Adipocyte (in vitro differentiated cells): ENCODE measurements at regions not wholly inside any gene's neighbourhood (a gene's known extent, or its start where the extent isn't known, plus 50 kb on each side); places are given as distances from the start of the nearest gene placed in this dataset.
"Not testable (repeated sequence)": the region's sequence is repeated elsewhere in the genome, so short reads cannot be mapped to it uniquely, and the experiment has no call there.

Experiments used
- DNase-seq: peaks from one replicate; pipeline ENCODE4 v3.0.0-alpha.2; 2015; ENCODE audit warnings: low read depth
- H3K27me3 ChIP-seq: replicated peaks from 2 replicates; pipeline ENCODE4 v1.7.0; 2013; ENCODE audit warnings: mild to moderate bottlenecking, low read length, moderate library complexity; ENCODE audit not compliant: control insufficient read depth, insufficient read depth
- H3K36me3 ChIP-seq: 2 replicates; pipeline ENCODE4 v1.7.0; 2013; ENCODE audit warnings: low read length, mild to moderate bottlenecking, moderate library complexity; ENCODE audit not compliant: control insufficient read depth, insufficient read depth, severe bottlenecking
- H3K4me1 ChIP-seq: 2 replicates; pipeline ENCODE4 v1.7.0; 2013; ENCODE audit warnings: mild to moderate bottlenecking, low read length, moderate library complexity; ENCODE audit not compliant: control insufficient read depth, insufficient read depth
- H3K4me3 ChIP-seq: 2 replicates; pipeline ENCODE4 v1.7.0; 2013; ENCODE audit warnings: mild to moderate bottlenecking, low read length, moderate library complexity
- H3K9ac ChIP-seq: 2 replicates; pipeline ENCODE4 v1.7.0; 2013; ENCODE audit warnings: mild to moderate bottlenecking, low read length, moderate library complexity
- H3K9me3 ChIP-seq: 2 replicates; pipeline ENCODE4 v1.7.0; 2013; ENCODE audit warnings: mild to moderate bottlenecking, low read length, moderate library complexity; ENCODE audit not compliant: control insufficient read depth

DNA sequence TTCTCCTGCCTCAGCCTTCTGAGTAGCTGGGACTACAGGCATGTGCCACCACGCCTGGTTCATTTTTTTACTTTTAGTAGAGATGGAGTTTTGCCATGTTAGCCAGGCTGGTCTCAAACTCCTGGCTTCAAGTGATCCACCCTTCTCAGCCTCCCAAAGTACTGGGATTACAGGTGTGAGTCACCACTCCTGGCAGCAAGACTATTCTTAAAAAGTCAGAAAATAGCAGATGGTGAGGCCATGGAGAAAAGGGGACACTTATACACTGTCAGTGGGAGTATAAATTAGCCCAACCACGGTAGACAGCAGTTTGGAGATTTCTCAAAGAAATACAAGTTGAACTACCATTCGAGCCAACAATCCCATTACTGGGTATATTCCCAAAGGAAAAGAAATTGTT is 603.3 kb upstream of the TBL1XR1 start:
- Histone ChIP-seq H3K4me1 (peaks cover 6% of the 10 kb centered on the region), H3K9me3 (no peaks in the 10 kb centered on the region), H3K9ac (no peak overlapping the region), H3K36me3 (no peaks in the 10 kb centered on the region), H3K4me3 (no peak overlapping the region), H3K27me3 (no peaks in the 10 kb centered on the region)
- DNase-seq: no peak

- DNase-seq: peak; percentile 74
- Histone ChIP-seq H3K4me1 (peaks cover 14% of the 10 kb centered on the region), H3K9me3 (no peaks in the 10 kb centered on the region), H3K36me3 (no peaks in the 10 kb centered on the region), H3K27me3 (no peaks in the 10 kb centered on the region), H3K4me3 (no peak overlapping the region), H3K9ac (no peak overlapping the region)
These were observed 605.0 kb upstream of the TBL1XR1 start for GRCh38 chr3:177802151-177802900.

GRCh38 chr3:177803500-177803899 is 606.2 kb upstream of the TBL1XR1 start:
- Histone ChIP-seq H3K36me3 (no peaks in the 10 kb centered on the region), H3K4me1 (peaks cover 13% of the 10 kb centered on the region), H3K27me3 (no peaks in the 10 kb centered on the region), H3K9ac (no peak overlapping the region), H3K4me3 (no peak overlapping the region), H3K9me3 (no peaks in the 10 kb centered on the region)
- DNase-seq: no peak

GRCh38 chr3:177804032-177804431 is 606.8 kb upstream of the TBL1XR1 start:
- Histone ChIP-seq H3K4me1 (peaks cover 13% of the 10 kb centered on the region), H3K4me3 (no peak overlapping the region), H3K27me3 (no peaks in the 10 kb centered on the region), H3K36me3 (no peaks in the 10 kb centered on the region), H3K9ac (no peak overlapping the region), H3K9me3 (no peaks in the 10 kb centered on the region)
- DNase-seq: no peak

DNA sequence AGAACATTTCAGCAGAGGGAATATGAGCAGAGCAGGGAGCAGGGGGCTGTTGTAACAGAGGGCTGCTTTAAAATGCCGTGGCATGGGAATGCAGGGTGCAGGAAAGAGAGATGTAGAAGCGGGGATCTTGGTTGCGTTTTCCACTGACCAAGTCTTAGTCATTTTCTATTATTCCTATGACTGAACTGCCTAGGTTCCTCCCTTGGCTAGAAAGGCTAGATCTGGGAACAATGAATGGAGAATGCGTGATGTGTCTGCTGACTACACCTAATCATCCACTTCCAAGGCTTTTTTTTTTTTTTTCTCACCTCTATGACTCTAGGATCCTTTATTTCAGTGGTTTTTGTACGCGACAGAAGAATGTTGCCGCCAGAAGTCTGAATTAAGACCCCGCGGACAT is 607.4 kb upstream of the TBL1XR1 start:
- H3K4me3 ChIP-seq: no peak overlapping the region
- peaks cover 17% of the 10 kb centered on the region for H3K4me1 ChIP-seq

GRCh38 chr3:177807150-177807875 is 610.0 kb upstream of the TBL1XR1 start:
- H3K36me3 ChIP-seq: no peaks in the 10 kb centered on the region
- H3K9ac ChIP-seq: no peak overlapping the region
- no peaks in the 10 kb centered on the region for H3K27me3 ChIP-seq
- no peak for DNase-seq
- peaks cover 41% of the 10 kb centered on the region for H3K4me1 ChIP-seq
- H3K4me3 ChIP-seq: no peak overlapping the region
- H3K9me3 ChIP-seq: no peaks in the 10 kb centered on the region

More for the DNA sequence above, 607.4 kb upstream of the TBL1XR1 start:
- H3K9me3 ChIP-seq: no peaks in the 10 kb centered on the region
- H3K27me3 ChIP-seq: no peaks in the 10 kb centered on the region
- H3K36me3 ChIP-seq: no peaks in the 10 kb centered on the region
- no peak overlapping the region for H3K9ac ChIP-seq
- no peak for DNase-seq

GRCh38 chr3:177808928-177809478 is 611.7 kb upstream of the TBL1XR1 start:
- DNase-seq: not testable (repeated sequence)

DNA sequence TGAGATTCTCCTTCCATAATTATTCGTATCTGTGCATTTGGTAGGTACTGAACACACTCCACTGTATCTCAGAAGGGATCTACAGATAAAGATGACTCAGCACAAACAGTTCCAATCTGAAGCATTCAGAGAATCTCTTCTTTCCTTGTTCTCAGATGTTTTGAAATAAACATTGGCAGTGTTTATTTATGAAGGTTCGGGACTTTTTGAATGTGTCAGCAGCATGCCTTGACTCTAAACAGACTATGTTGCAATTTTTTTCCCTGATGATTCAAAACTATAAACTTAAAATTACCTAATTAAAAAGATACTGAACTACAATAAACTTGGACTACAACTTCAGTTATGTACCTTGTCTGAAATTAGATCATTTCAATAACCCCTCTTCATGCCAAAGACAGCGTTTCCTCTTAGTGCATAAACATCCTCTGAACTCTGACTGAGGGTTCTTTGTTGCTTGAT is 612.9 kb upstream of the TBL1XR1 start:
- no peaks in the 10 kb centered on the region for H3K27me3 ChIP-seq
- peak overlapping the region; percentile 64 for H3K9ac ChIP-seq
- peak overlapping the region; percentile 0 for H3K4me3 ChIP-seq
- peak; percentile 96 for DNase-seq
- H3K4me1 ChIP-seq: peaks cover 53% of the 10 kb centered on the region
- H3K9me3 ChIP-seq: no peaks in the 10 kb centered on the region
- H3K36me3 ChIP-seq: no peaks in the 10 kb centered on the region

More at GRCh38 chr3:177808928-177809478, 611.7 kb upstream of the TBL1XR1 start:
- not testable (repeated sequence) for H3K36me3 ChIP-seq, H3K9me3 ChIP-seq, H3K4me3 ChIP-seq, H3K9ac ChIP-seq, H3K27me3 ChIP-seq
- H3K4me1 ChIP-seq: peaks cover 53% of the 10 kb centered on the region

DNA sequence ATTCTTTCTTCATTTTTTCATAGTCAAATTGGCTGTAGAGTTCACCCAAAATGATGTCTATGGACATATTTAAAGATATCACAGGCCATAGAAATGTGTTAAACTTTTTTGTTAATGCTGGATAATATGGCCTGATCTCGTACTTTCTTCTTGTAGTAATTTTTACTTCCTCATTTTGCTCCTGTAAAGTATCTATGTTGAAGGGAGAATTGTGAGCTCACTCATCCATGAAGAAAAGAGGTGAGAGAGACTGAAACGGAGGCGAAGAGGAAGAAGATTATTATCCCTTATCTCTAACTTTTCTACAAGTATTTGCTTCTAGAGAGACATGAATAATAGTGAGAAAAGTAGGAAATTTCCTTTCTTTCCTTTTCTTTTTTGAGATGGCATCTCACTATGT is 613.8 kb upstream of the TBL1XR1 start:
- H3K9me3 ChIP-seq: no peaks in the 10 kb centered on the region
- peaks cover 58% of the 10 kb centered on the region for H3K4me1 ChIP-seq
- H3K9ac ChIP-seq: no peak overlapping the region
- no peak for DNase-seq
- no peak overlapping the region for H3K4me3 ChIP-seq
- H3K36me3 ChIP-seq: no peaks in the 10 kb centered on the region
- no peaks in the 10 kb centered on the region for H3K27me3 ChIP-seq

DNA sequence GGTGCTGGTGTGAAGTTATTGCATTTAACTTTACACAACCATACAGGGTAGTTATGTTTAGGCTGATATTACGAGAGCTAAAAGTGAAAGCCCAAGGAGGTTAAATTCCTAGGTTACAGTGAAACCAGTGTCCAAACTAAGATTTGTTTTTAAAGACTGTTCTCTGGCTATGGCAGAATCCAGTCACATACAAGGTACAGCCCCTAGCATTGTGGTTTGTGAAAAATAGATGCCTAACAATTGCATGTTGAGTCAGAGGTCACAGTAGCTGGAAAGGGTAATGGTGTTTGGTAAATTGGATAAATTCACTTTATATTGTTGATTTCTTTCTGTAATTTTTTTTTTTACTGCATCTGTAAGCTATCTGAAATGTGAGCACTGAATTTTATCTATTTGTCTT is 614.6 kb upstream of the TBL1XR1 start:
- no peaks in the 10 kb centered on the region for H3K36me3 ChIP-seq
- no peak for DNase-seq
- peaks cover 63% of the 10 kb centered on the region for H3K4me1 ChIP-seq
- H3K4me3 ChIP-seq: no peak overlapping the region
- no peak overlapping the region for H3K9ac ChIP-seq
- no peaks in the 10 kb centered on the region for H3K9me3 ChIP-seq
- H3K27me3 ChIP-seq: no peaks in the 10 kb centered on the region

DNA sequence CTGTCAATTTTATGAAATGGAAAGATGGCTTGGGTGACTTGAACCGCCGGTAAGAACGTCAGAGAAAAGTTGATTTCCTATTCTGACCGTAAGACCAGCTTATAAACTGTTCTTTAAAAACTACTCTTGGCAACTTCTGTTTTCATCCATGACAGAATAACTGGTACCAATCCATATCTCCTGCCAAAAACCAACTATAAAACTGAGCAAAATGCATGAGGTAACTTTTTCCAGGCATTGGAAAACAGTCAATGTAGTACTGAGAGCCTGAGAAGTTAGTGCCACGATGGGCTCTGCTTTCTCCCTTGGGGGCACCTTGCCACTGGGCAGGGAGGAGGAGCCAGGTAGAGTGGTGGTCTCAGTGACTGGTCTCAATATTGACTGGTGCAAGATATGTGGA is 615.2 kb upstream of the TBL1XR1 start:
- Histone ChIP-seq H3K4me1 (peaks cover 62% of the 10 kb centered on the region), H3K9ac (no peak overlapping the region), H3K4me3 (no peak overlapping the region), H3K27me3 (no peaks in the 10 kb centered on the region), H3K9me3 (no peaks in the 10 kb centered on the region), H3K36me3 (no peaks in the 10 kb centered on the region)
- no peak for DNase-seq
